ENCODE measurements at regions not wholly inside any gene's neighbourhood (a gene's known extent, or its start where the extent isn't known, plus 50 kb on each side); places are given as distances from the start of the nearest gene placed in this dataset.

DNA sequence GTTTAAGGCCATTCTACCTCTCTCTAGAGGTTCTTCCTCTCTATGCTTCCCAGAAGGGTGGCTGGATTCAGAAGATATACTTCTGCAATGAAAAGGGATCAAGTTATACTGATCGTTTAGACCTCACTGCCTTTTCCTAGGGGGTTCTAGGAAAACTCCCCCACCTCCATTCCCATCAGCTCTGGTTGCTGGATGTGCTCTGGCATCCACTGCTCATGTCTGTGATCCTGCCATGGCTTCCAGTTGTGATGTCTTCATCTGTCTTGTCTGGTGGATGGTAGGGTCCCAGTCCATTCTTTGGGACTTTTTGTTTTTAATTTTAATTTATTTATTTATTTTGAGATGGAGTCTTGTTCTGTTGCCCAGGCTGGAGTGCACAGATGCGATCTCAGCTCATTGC lies 118.4 kb downstream of the BTBD3 start:
- TF ChIP-seq CTCF (IDR thresholded peaks at IDR 0.05) (no peak), POLR2A (IDR thresholded peaks at IDR 0.05) (no peak)
